ENCODE measurements at regions not wholly inside any gene's neighbourhood (a gene's known extent, or its start where the extent isn't known, plus 50 kb on each side); places are given as distances from the start of the nearest gene placed in this dataset.

- TF ChIP-seq EZH2 (IDR thresholded peaks at IDR 0.05; ENCODE audit: low read length, missing control alignments) (no peak), CTCF (conservative IDR thresholded peaks at IDR 0.05 in 1 of 2, IDR thresholded peaks at IDR 0.05 in 1 of 2; ENCODE audit: low read depth in 1 of 2, low read length in 2 of 2) (no peak)
These were observed 1234.6 kb downstream of the SLC16A7 start for GRCh38 chr12:60830381-60830780.

Measured in fibroblast of lung (primary cell).